IPS DF 6.9 (cell line): ENCODE measurements at regions not wholly inside any gene's neighbourhood (a gene's known extent, or its start where the extent isn't known, plus 50 kb on each side); places are given as distances from the start of the nearest gene placed in this dataset.
"Not testable (repeated sequence)": the region's sequence is repeated elsewhere in the genome, so short reads cannot be mapped to it uniquely, and the experiment has no call there.

Experiments used
- DNase-seq: peaks from one replicate; pipeline ENCODE4 v3.0.0-alpha.2; 2013; ENCODE audit warnings: low read depth, low spot score
- H3K27ac ChIP-seq: one replicate; pipeline ENCODE4 v1.5.1; 2013; ENCODE audit warnings: low read length, control low read depth
- H3K27me3 ChIP-seq: 2 replicates; pipeline ENCODE4 v1.6.1; 2013; ENCODE audit warnings: mild to moderate bottlenecking, low read length; ENCODE audit not compliant: control insufficient read depth, insufficient read depth
- H3K36me3 ChIP-seq: 2 replicates; pipeline ENCODE4 v1.6.1; 2013; ENCODE audit warnings: low read length; ENCODE audit not compliant: control insufficient read depth, insufficient read depth
- H3K4me1 ChIP-seq: 2 replicates; pipeline ENCODE4 v1.6.1; 2013; ENCODE audit warnings: low read length; ENCODE audit not compliant: control insufficient read depth, insufficient read depth
- H3K4me3 ChIP-seq: 2 replicates; pipeline ENCODE4 v1.5.1; 2013; ENCODE audit warnings: mild to moderate bottlenecking, low read length
- H3K9me3 ChIP-seq: 2 replicates; pipeline ENCODE4 v1.6.1; 2013; ENCODE audit warnings: low read length, inconsistent platforms; ENCODE audit not compliant: control insufficient read depth, insufficient read depth
- WGBS: extraction: QIAGEN DNeasy Blood & Tissue Kit; methylation state at CpG from one replicate; pipeline ENCODE4 v1.1.7; 2013; ENCODE audit warnings: mixed read lengths, missing lambda C conversion rate; ENCODE audit not compliant: insufficient read length, insufficient coverage; 5-methylcytosine and 5-hydroxymethylcytosine counted together

DNA sequence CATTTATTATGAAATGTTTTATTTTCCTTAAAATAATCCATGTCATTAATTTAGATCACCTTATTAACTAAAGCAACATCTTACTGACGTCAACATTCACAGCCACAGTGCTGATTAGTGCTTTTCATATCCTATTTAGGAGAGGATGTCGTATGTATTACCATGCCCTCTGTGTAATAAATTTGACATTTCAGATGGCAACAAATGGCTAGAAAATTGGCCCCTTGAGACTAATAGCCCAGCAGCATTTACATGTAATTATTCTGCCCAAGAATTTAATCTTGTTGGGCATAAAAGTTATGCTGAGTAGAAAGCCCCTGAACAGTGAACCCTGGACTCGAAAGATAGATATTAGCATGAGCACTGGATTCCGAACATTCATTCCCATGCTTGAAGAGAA lies 391.2 kb downstream of the PRELID2 start:
- Histone ChIP-seq H3K4me1 (no peaks in the 10 kb centered on the region), H3K27me3 (no peaks in the 10 kb centered on the region), H3K27ac (no peak overlapping the region), H3K4me3 (no peak overlapping the region), H3K9me3 (no peaks in the 10 kb centered on the region), H3K36me3 (no peaks in the 10 kb centered on the region)
- no peak for DNase-seq
- no CpG with 5 or more reads among the region's 4 CpGs for WGBS

DNA sequence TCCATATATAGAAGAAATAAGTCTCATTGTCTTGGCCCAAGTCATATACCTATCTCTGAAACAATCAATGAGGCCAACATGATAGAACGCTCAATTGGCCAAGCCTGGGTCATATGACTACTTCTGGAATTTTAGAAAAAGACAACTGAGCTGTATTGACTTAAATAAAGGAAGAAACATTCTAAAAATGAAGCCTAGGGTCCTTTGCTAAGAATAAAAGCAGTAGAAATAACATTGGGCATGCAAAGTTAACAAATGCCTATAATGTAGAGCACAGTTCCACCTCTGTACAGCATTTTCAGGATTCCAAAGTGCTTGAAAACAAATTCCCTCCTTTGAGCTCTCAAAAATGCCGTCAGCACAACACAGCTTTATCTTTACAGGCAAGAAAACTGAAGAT lies 391.8 kb downstream of the PRELID2 start:
- Histone ChIP-seq H3K9me3 (no peaks in the 10 kb centered on the region), H3K27me3 (no peaks in the 10 kb centered on the region), H3K4me1 (no peaks in the 10 kb centered on the region), H3K4me3 (no peak overlapping the region), H3K36me3 (no peaks in the 10 kb centered on the region), H3K27ac (no peak overlapping the region)
- no peak for DNase-seq
- WGBS, result no CpG with 5 or more reads among the region's 2 CpGs

DNA sequence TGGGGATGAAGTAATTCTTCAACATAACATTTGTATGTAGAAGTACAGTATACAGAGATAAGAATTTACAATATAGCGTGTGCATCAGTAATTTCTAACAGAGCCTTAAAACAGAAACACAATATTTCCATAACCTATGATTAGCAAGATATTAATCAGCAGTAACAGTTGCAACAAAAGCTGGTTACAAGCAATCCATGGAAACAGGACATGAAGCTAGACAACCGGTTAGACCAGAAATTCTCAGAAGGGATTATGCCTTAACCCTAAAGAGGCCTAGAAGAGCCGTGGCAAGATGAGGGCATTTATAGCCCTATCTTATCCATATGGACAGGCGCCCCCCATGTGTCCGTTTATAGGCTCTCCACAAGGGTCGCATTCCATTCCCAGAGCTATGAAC lies 392.5 kb downstream of the PRELID2 start:
- not testable (repeated sequence) for H3K4me3 ChIP-seq, H3K27me3 ChIP-seq, DNase-seq, H3K36me3 ChIP-seq, H3K27ac ChIP-seq, H3K4me1 ChIP-seq, H3K9me3 ChIP-seq
- WGBS, result no CpG with 5 or more reads among the region's 6 CpGs

DNA sequence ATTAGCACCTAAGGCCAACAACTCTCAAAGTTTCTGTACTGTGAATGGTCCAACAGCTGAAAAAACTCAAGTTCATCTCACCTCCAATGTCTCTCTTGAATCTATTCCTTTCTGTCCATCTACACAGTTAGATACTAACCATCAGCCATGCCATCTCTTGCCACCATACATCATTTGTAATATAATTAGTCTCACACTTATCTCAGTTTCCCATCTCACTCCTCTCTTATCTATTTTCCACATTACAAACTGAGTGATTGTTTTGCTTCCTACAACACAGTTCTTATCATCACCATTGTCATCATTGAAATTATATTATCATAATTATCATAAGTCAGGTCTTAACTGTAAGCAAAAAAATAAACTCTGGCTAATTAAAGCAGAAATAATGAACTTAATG lies 393.9 kb downstream of the PRELID2 start:
- DNase-seq, result no peak
- Histone ChIP-seq H3K9me3 (no peaks in the 10 kb centered on the region), H3K4me3 (no peak overlapping the region), H3K27me3 (no peaks in the 10 kb centered on the region), H3K4me1 (no peaks in the 10 kb centered on the region), H3K36me3 (no peaks in the 10 kb centered on the region), H3K27ac (no peak overlapping the region)

DNA sequence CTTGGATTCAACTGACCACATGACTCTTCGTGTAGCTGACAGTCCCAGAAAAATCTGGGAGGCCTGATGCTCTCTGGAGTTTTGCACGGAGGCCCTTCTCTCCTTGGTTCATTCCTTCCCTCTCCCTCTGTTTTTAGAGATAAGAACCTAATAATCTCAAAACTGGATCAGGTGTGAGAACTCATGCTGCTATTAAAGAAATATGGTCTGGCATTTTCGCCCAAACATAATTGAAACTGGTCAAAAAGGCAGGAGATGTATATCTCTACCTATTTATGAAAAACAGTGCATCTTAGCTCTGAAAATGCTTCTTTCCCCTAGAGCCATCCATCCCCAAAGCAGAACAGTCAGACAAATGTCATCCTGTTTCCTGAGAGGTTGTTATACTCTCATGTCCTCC lies 397.5 kb downstream of the PRELID2 start:
- no peaks in the 10 kb centered on the region for H3K36me3 ChIP-seq
- no peak overlapping the region for H3K4me3 ChIP-seq
- DNase-seq, result no peak
- H3K9me3 ChIP-seq, result no peaks in the 10 kb centered on the region
- no peaks in the 10 kb centered on the region for H3K27me3 ChIP-seq
- H3K4me1 ChIP-seq, result no peaks in the 10 kb centered on the region; the same call in 1 of the 2 replicates
- no CpG with 5 or more reads among the region's 3 CpGs for WGBS
- no peak overlapping the region for H3K27ac ChIP-seq

DNA sequence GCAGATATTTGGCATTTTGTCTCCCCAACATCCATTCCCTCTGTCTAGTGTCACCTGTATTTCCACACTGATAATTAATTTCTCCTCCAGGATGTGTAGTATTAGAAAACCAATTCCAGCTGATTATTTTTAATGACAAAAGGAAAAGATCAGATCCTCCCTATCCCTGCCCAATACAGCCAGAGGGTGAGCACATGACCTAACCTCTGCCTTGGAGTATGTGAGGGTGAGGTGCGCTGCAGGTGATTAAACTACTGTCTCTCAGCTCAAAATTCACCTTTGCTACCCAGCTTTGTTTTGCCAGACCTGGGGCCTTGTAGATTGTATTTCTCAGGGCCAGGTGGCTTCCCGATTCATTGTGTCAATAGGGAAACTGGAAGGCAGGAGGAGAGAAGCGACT lies 402.1 kb downstream of the PRELID2 start:
- H3K9me3 ChIP-seq, result no peaks in the 10 kb centered on the region
- H3K27ac ChIP-seq, result no peak overlapping the region
- DNase-seq, result no peak
- H3K4me1 ChIP-seq, result no peaks in the 10 kb centered on the region; the same call in 1 of the 2 replicates
- no peaks in the 10 kb centered on the region for H3K36me3 ChIP-seq
- no peaks in the 10 kb centered on the region for H3K27me3 ChIP-seq
- no peak overlapping the region for H3K4me3 ChIP-seq
- WGBS, result no CpG with 5 or more reads among the region's 3 CpGs

DNA sequence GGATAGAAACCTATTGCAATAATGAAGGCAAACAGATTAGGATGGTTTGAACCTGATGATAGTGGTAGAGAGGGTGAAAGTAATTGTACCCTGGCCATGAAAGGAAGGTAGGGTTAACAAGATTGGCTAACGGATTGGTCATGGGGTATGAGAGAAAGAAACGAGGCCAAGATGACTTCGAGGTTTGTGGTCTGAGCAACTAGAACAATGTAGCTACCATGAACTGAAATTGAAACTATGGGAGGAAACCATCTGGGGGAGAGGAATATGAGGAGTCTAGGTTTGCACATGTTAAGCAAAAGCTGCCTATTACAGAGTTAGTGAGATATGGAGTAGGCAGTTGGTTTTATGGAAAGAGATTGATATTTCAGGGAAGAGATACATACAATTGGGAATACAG lies 406.0 kb downstream of the PRELID2 start:
- Histone ChIP-seq H3K27ac (no peak overlapping the region), H3K4me1 (no peaks in the 10 kb centered on the region; the same call in 1 of the 2 replicates), H3K9me3 (no peaks in the 10 kb centered on the region), H3K36me3 (no peaks in the 10 kb centered on the region), H3K4me3 (no peak overlapping the region), H3K27me3 (no peaks in the 10 kb centered on the region)
- DNase-seq, result no peak
- no CpG with 5 or more reads among the region's 3 CpGs for WGBS

DNA sequence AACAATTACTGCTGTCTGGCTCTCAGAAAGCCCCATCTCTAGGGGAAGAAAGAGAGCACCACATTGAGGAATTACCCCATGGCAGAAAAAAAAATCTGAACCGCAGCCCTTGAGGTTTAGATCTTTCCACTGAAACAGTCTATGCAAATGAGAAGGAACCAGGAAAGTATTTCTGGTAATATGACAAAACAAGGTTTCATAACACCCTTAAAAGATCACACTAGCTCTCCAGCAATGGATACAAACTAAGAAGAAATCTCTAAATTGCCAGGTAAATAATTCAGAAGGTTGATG lies 427.1 kb downstream of the PRELID2 start:
- Histone ChIP-seq H3K4me1 (no peaks in the 10 kb centered on the region), H3K27ac (no peak overlapping the region), H3K36me3 (no peaks in the 10 kb centered on the region), H3K9me3 (no peaks in the 10 kb centered on the region; the same call in 1 of the 2 replicates), H3K4me3 (no peak overlapping the region), H3K27me3 (no peaks in the 10 kb centered on the region)
- DNase-seq, result no peak
- WGBS, result no CpG with 5 or more reads among the region's 1 CpG

DNA sequence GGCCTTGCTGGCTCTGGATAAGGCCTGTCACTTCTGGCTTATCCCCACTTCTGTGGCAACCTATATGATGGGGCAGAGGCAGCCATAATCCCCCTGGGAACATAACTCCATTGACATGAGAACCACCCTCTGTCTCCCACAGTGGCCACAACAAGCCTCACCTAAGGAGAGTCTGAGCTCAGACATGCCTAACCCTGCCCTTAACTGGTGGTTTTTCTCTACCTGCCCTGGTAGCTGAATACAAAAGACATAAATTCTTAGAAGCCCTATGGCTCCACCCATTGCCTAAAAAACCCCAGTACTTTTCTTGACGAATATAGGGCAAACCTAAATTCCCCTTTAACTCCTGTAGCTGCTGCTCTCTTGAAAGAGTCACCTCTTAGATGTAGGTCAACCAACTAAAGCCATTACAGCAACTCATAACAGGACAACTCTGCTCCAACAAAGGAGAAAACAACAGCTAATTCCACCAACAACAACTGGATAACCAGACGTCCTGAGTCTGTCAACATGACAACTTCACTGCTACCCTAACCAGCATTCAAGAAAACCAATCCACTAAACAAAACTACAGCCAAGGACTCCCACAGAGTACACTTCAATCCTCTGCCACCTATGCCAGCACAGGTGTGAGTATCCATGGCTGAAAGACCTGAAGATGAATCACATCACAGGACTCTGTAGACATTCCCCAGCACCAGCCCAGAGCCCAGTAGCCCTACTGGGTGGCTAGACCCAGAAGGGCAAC lies 427.7 kb downstream of the PRELID2 start:
- Histone ChIP-seq H3K27me3 (no peaks in the 10 kb centered on the region), H3K4me1 (no peaks in the 10 kb centered on the region), H3K36me3 (no peaks in the 10 kb centered on the region), H3K4me3 (no peak overlapping the region), H3K27ac (no peak overlapping the region), H3K9me3 (no peaks in the 10 kb centered on the region; the same call in 1 of the 2 replicates)
- no peak for DNase-seq
- no CpG with 5 or more reads among the region's 2 CpGs for WGBS

DNA sequence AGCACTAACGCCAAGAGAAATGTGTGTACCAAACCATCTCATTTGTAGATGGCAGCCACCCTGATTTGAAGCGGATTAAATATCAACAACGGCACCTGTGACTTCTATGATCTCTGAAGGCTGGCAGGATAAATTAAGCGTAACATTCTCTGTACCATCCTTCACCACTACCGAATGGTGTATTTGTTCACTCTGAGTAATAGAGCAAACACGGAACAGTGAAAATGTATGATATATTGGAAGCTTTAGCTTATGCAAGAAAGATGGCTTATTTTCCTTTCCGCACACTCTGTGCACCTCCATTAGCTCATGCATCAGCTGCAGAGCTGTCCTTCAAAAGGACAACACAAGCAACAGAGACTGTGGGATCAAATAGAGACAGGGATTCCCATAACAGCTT lies 431.1 kb downstream of the PRELID2 start:
- Histone ChIP-seq H3K4me3 (no peak overlapping the region), H3K36me3 (no peaks in the 10 kb centered on the region), H3K27me3 (no peaks in the 10 kb centered on the region), H3K4me1 (no peaks in the 10 kb centered on the region), H3K27ac (no peak overlapping the region), H3K9me3 (no peaks in the 10 kb centered on the region)
- no peak for DNase-seq
- WGBS, result no CpG with 5 or more reads among the region's 7 CpGs

DNA sequence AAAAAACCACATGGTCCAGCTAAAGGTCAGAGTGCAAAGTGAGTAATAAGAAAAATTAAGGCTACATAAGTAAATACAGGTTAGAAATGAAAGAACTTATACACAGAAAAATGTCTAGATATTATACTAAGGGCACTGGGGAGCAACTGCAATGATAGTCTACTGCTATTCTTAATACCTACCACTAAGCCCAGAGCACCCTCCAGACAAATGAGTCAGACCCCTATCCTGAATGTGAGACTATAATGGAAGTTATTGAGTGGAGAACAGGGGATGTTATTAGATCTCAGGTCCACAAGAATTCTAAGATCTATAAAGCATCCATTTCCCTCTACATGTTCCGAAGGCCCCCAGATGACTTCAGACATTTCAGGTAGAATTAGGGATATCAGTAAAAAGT lies 438.3 kb downstream of the PRELID2 start:
- no CpG with 5 or more reads among the region's 1 CpG for WGBS
- H3K27me3 ChIP-seq, result no peaks in the 10 kb centered on the region
- H3K4me3 ChIP-seq, result no peak overlapping the region
- no peak overlapping the region for H3K27ac ChIP-seq
- no peaks in the 10 kb centered on the region for H3K36me3 ChIP-seq
- H3K9me3 ChIP-seq, result no peaks in the 10 kb centered on the region
- DNase-seq, result no peak
- H3K4me1 ChIP-seq, result no peaks in the 10 kb centered on the region
